Liver (tissue), 8 donors: ENCODE measurements at regions not wholly inside any gene's neighbourhood (a gene's known extent, or its start where the extent isn't known, plus 50 kb on each side); places are given as distances from the start of the nearest gene placed in this dataset.

ENCODE experiments used
- DNase-seq: peaks from one replicate; pipeline ENCODE4 v3.0.0-alpha.2; 2017; ENCODE audit warnings: low spot score
- H3K27ac ChIP-seq, 2 donors: one replicate each; pipeline ENCODE4 v1.7.0; 2013; ENCODE audit warnings: inconsistent platforms in 2 of 2, low read length in 2 of 2, control low read depth in 1 of 2, low read depth in 1 of 2, mild to moderate bottlenecking in 1 of 2
- H3K27me3 ChIP-seq, 4 donors: one replicate each; pipeline versions ENCODE4 v1.6.1 to v1.7.0; 2013; ENCODE audit warnings: low read length in 3 of 4, inconsistent platforms in 1 of 4, mild to moderate bottlenecking in 1 of 4, moderate library complexity in 1 of 4; ENCODE audit not compliant: control insufficient read depth in 4 of 4, insufficient read depth in 4 of 4
- H3K36me3 ChIP-seq, 4 donors: one replicate each; pipeline versions ENCODE4 v1.6.1 to v1.7.0; 2013; ENCODE audit warnings: low read length in 3 of 4, mild to moderate bottlenecking in 3 of 4, low read depth in 1 of 4, moderate library complexity in 1 of 4; ENCODE audit not compliant: control insufficient read depth in 4 of 4, insufficient read depth in 3 of 4
- H3K4me1 ChIP-seq, 4 donors: one replicate each; pipeline versions ENCODE4 v1.6.1 to v1.7.0; 2013; ENCODE audit warnings: low read length in 3 of 4, mild to moderate bottlenecking in 3 of 4, moderate library complexity in 1 of 4; ENCODE audit not compliant: control insufficient read depth in 4 of 4, insufficient read depth in 4 of 4
- H3K4me3 ChIP-seq, 3 donors: one replicate each; pipeline versions ENCODE4 v1.6.1 to v1.7.0; 2013; ENCODE audit warnings: low read length in 3 of 3, control low read depth in 1 of 3, low read depth in 1 of 3, mild to moderate bottlenecking in 1 of 3
- H3K9ac ChIP-seq, 2 donors: one replicate each; pipeline ENCODE4 v1.7.0; 2013; ENCODE audit warnings: low read length in 2 of 2, mild to moderate bottlenecking in 2 of 2, moderate library complexity in 2 of 2, control low read depth in 1 of 2, low read depth in 1 of 2
- H3K9me3 ChIP-seq, 4 donors: one replicate each; pipeline versions ENCODE4 v1.6.1 to v1.7.0; 2013; ENCODE audit warnings: low read length in 3 of 4; ENCODE audit not compliant: control insufficient read depth in 4 of 4
- ATF3 ChIP-seq: IDR thresholded peaks from 2 replicates; pipeline ENCODE4 v1.6.1; 2016; ENCODE audit warnings: antibody characterized with exemption
- CTCF ChIP-seq: fragments of 150-350 bp; IDR thresholded peaks from 2 replicates; pipeline ENCODE4 v1.5.1; 2017; ENCODE audit warnings: improper control_type of control experiment, low read depth, low read length; ENCODE audit not compliant: missing input control
- EGR1 ChIP-seq, 2 donors: IDR thresholded peaks; 2 replicates each; pipeline ENCODE4 v1.6.1; 2016 to 2018; ENCODE audit warnings: antibody characterized with exemption in 2 of 2, low read depth in 2 of 2
- FOXA1 ChIP-seq: IDR thresholded peaks from 2 replicates; pipeline ENCODE4 v1.6.1; 2016; ENCODE audit warnings: antibody characterized with exemption
- FOXA2 ChIP-seq: IDR thresholded peaks from 2 replicates; pipeline ENCODE4 v1.6.1; 2016; ENCODE audit warnings: antibody characterized with exemption
- GABPA ChIP-seq, 2 donors: IDR thresholded peaks in 1 of 2; conservative IDR thresholded peaks in 1 of 2; 2 replicates each; pipeline ENCODE4 v1.6.1; 2016; ENCODE audit warnings: antibody characterized with exemption in 2 of 2, mild to moderate bottlenecking in 1 of 2, moderate library complexity in 1 of 2
- HNF4A ChIP-seq, 2 donors: conservative IDR thresholded peaks; 2 replicates each; pipeline ENCODE4 v1.6.1; 2016; ENCODE audit warnings: antibody characterized with exemption in 2 of 2, mild to moderate bottlenecking in 2 of 2
- HNF4G ChIP-seq: IDR thresholded peaks from 2 replicates; pipeline ENCODE4 v1.6.1; 2016; ENCODE audit warnings: antibody characterized with exemption
- JUND ChIP-seq, 2 donors: IDR thresholded peaks; 2 replicates each; pipeline ENCODE4 v1.6.1; 2016; ENCODE audit warnings: antibody characterized with exemption in 2 of 2
- MAX ChIP-seq: IDR thresholded peaks from 2 replicates; pipeline ENCODE4 v1.6.1; 2016; ENCODE audit warnings: antibody characterized with exemption
- NR2F2 ChIP-seq: IDR thresholded peaks from 2 replicates; pipeline ENCODE4 v1.6.1; 2016; ENCODE audit warnings: antibody characterized with exemption
- RAD21 ChIP-seq, 2 donors: IDR thresholded peaks; 2 replicates each; pipeline ENCODE4 v1.6.1; 2016; ENCODE audit warnings: antibody characterized with exemption in 2 of 2, mild to moderate bottlenecking in 2 of 2
- REST ChIP-seq: IDR thresholded peaks from 2 replicates; pipeline ENCODE4 v1.6.1; 2016; ENCODE audit warnings: antibody characterized with exemption, mild to moderate bottlenecking
- RXRA ChIP-seq, 2 donors: IDR thresholded peaks; 2 replicates each; pipeline ENCODE4 v1.6.1; 2017 to 2018; ENCODE audit warnings: antibody characterized with exemption in 2 of 2, mild to moderate bottlenecking in 1 of 2
- SP1 ChIP-seq: IDR thresholded peaks from 2 replicates; pipeline ENCODE4 v1.6.1; 2018; ENCODE audit warnings: antibody characterized with exemption, mild to moderate bottlenecking
- TAF1 ChIP-seq: conservative IDR thresholded peaks from 2 replicates; pipeline ENCODE4 v1.6.1; 2016; ENCODE audit warnings: antibody characterized with exemption, mild to moderate bottlenecking
- YY1 ChIP-seq: IDR thresholded peaks from 2 replicates; pipeline ENCODE4 v1.6.1; 2016; ENCODE audit warnings: antibody characterized with exemption, mild to moderate bottlenecking
- ZBTB33 ChIP-seq: IDR thresholded peaks from 2 replicates; pipeline ENCODE4 v1.6.1; 2016; ENCODE audit warnings: antibody characterized with exemption
- WGBS: extraction: QIAGEN DNeasy Blood & Tissue Kit; methylation state at CpG from one replicate; pipeline ENCODE4 v1.1.7; 2013; 5-methylcytosine and 5-hydroxymethylcytosine counted together
- donor health status: healthy.
- donor health status: healthy.
- donor health status: healthy.
- donor health status: healthy.
- donor health status: healthy.

GRCh38 chr2:217418544-217418943, 558.7 kb upstream of the TNP1 start:
- DNase-seq, result no peak
- Histone ChIP-seq H3K27me3 (no peaks in the 10 kb centered on the region), H3K27ac (no peak overlapping the region), H3K4me3 (no peak overlapping the region), H3K9me3 (no peaks in the 10 kb centered on the region), H3K9ac (no peak overlapping the region), H3K36me3 (no peaks in the 10 kb centered on the region), H3K4me1 (no peaks in the 10 kb centered on the region)
- no peak for TF ChIP-seq SP1
- TF ChIP-seq HNF4G, result no peak
- TF ChIP-seq GABPA (IDR thresholded peaks at IDR 0.05 in 1 of 2, conservative IDR thresholded peaks at IDR 0.05 in 1 of 2), result no peak
- no peak for TF ChIP-seq REST
- TF ChIP-seq FOXA1, result no peak
- no peak for TF ChIP-seq RXRA (IDR thresholded peaks at IDR 0.05)
- TF ChIP-seq FOXA2, result no peak
- TF ChIP-seq RAD21 (IDR thresholded peaks at IDR 0.05), result no peak
- no peak for TF ChIP-seq ZBTB33
- TF ChIP-seq ATF3, result no peak
- TF ChIP-seq CTCF, result no peak
- no peak for TF ChIP-seq EGR1 (IDR thresholded peaks at IDR 0.05; ENCODE audit: low read depth in 2 of 2)
- TF ChIP-seq HNF4A (conservative IDR thresholded peaks at IDR 0.05), result no peak
- no peak for TF ChIP-seq YY1
- no peak for TF ChIP-seq JUND (IDR thresholded peaks at IDR 0.05)
- no peak for TF ChIP-seq TAF1
- no peak for TF ChIP-seq NR2F2
- TF ChIP-seq MAX, result no peak
- WGBS, result 86% methylated on average over 3 of the region's 3 CpGs

GRCh38 chr2:217418090-217418489, 558.2 kb upstream of the TNP1 start:
- DNase-seq, result no peak
- no peak overlapping the region for H3K4me3 ChIP-seq
- no peak overlapping the region for H3K27ac ChIP-seq
- H3K9me3 ChIP-seq, result no peaks in the 10 kb centered on the region
- no peak overlapping the region for H3K9ac ChIP-seq
- no peaks in the 10 kb centered on the region for H3K36me3 ChIP-seq
- WGBS, result 88% methylated on average over 3 of the region's 3 CpGs
- H3K4me1 ChIP-seq, result no peaks in the 10 kb centered on the region
- no peak for TF ChIP-seq REST
- no peak for TF ChIP-seq FOXA2
- H3K27me3 ChIP-seq, result no peaks in the 10 kb centered on the region
